CD1c-positive myeloid dendritic cell (primary cell): ENCODE measurements at regions not wholly inside any gene's neighbourhood (a gene's known extent, or its start where the extent isn't known, plus 50 kb on each side); places are given as distances from the start of the nearest gene placed in this dataset.

ENCODE experiments used
- DNase-seq: peaks from one replicate; pipeline ENCODE4 v3.0.0-alpha.2; 2016; ENCODE audit errors: extremely low spot score

- no peak for DNase-seq
These were observed 569.9 kb upstream of the FAT3 start for GRCh38 chr11:91654686-91655085.

GRCh38 chr11:91653079-91653754 is 571.4 kb upstream of the FAT3 start:
- no peak for DNase-seq

- DNase-seq = no peak
These were observed 573.8 kb upstream of the FAT3 start for GRCh38 chr11:91650802-91651201.

GRCh38 chr11:91641153-91641552 is 583.5 kb upstream of the FAT3 start:
- no peak for DNase-seq

GRCh38 chr11:91639359-91639758 is 585.3 kb upstream of the FAT3 start:
- no peak for DNase-seq

GRCh38 chr11:91630916-91631673 is 593.5 kb upstream of the FAT3 start:
- DNase-seq = no peak

GRCh38 chr11:91625495-91625894 is 599.1 kb upstream of the FAT3 start:
- no peak for DNase-seq

GRCh38 chr11:91624021-91624420 is 600.6 kb upstream of the FAT3 start:
- no peak for DNase-seq

- DNase-seq = no peak
These were observed 615.9 kb upstream of the FAT3 start for GRCh38 chr11:91608677-91609076.

- DNase-seq = no peak
These were observed 628.5 kb upstream of the FAT3 start for GRCh38 chr11:91596111-91596510.

GRCh38 chr11:91591021-91591420 is 633.6 kb upstream of the FAT3 start:
- DNase-seq = no peak

- DNase-seq = no peak
These were observed 637.5 kb upstream of the FAT3 start for GRCh38 chr11:91587131-91587530.

GRCh38 chr11:91585035-91585801 is 639.4 kb upstream of the FAT3 start:
- no peak for DNase-seq

GRCh38 chr11:91563176-91563575 is 661.4 kb upstream of the FAT3 start:
- DNase-seq = no peak

- DNase-seq = no peak
These were observed 664.2 kb upstream of the FAT3 start for GRCh38 chr11:91560434-91560833.

- DNase-seq = no peak
These were observed 686.6 kb upstream of the FAT3 start for GRCh38 chr11:91538065-91538464.

GRCh38 chr11:91536366-91536765 is 688.3 kb upstream of the FAT3 start:
- DNase-seq = no peak

GRCh38 chr11:91528965-91529364 is 695.7 kb upstream of the FAT3 start:
- DNase-seq = no peak

GRCh38 chr11:91527380-91528030 is 697.1 kb upstream of the FAT3 start:
- no peak for DNase-seq

- DNase-seq = no peak
These were observed 710.9 kb upstream of the FAT3 start for GRCh38 chr11:91513734-91514133.

- no peak for DNase-seq
These were observed 726.8 kb upstream of the FAT3 start for GRCh38 chr11:91497847-91498246.

- DNase-seq = no peak
These were observed 728.8 kb upstream of the FAT3 start for GRCh38 chr11:91495837-91496236.
